Panc1 (cell line): ENCODE measurements at regions not wholly inside any gene's neighbourhood (a gene's known extent, or its start where the extent isn't known, plus 50 kb on each side); places are given as distances from the start of the nearest gene placed in this dataset.

Experiments used
- POLR2AphosphoS5 ChIP-seq: IDR thresholded peaks from 2 replicates; pipeline ENCODE4 v1.6.1; 2012; ENCODE audit warnings: mild to moderate bottlenecking, low read depth, low read length, moderate library complexity
- TCF7L2 ChIP-seq: IDR thresholded peaks from 2 replicates; pipeline ENCODE4 v1.6.1; 2011; ENCODE audit warnings: mild to moderate bottlenecking, low read depth, low read length, inconsistent platforms
- TF ChIP-seq, protein P1 (sequence below): fragments of 450-650 bp; IDR thresholded peaks from 2 replicates; pipeline ENCODE4 v1.5.1; 2017; ENCODE audit warnings: mild to moderate bottlenecking
- TF ChIP-seq, protein P2 (sequence below), 2 experiments: IDR thresholded peaks; 2 replicates each; pipeline ENCODE4 v1.6.1; 2011 to 2012; ENCODE audit warnings: low read depth in 2 of 2, control low read depth in 1 of 2, low read length in 1 of 2, mild to moderate bottlenecking in 1 of 2, moderate library complexity in 1 of 2; ENCODE audit not compliant: insufficient read depth in 1 of 2

DNA sequence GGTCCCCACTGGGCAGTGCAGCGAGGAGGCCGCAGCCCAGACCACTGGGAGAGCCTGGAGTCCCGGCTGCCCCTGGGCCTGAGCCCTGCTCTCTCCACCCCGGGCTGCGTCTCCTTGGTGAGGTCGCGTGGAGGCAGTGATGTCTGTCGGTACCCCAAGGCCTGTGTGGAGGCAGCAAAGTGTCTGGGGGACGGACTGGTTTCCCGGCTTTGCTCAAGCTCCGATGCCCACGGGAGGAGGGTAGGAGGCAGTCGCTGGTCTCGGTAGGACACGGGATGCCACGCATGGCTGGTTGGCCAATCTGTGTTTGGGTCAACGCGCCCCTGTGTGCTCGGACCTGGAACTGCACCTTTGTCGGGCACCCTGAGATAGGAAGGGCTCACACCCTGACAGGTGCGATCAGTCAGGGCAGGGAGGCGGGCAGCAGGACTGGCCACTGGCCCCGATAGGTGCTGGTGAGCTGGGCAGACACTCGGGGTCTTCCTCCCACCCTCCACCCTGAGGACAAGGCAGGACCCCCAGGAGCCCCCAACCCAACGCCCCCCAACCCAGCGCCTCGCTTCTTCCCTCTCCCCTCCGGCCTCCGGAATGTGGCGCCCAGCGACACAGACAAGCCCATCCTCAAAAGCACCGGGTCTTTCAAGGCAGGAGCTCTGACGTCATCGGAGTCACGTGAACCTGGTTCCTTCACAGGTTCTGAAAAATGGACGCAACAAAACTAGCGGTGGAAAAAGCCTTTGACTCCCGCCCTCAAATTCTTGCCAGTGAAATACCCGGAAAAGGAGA lies 288.6 kb downstream of the NDUFA10 start:
- TF ChIP-seq, protein P1, sequence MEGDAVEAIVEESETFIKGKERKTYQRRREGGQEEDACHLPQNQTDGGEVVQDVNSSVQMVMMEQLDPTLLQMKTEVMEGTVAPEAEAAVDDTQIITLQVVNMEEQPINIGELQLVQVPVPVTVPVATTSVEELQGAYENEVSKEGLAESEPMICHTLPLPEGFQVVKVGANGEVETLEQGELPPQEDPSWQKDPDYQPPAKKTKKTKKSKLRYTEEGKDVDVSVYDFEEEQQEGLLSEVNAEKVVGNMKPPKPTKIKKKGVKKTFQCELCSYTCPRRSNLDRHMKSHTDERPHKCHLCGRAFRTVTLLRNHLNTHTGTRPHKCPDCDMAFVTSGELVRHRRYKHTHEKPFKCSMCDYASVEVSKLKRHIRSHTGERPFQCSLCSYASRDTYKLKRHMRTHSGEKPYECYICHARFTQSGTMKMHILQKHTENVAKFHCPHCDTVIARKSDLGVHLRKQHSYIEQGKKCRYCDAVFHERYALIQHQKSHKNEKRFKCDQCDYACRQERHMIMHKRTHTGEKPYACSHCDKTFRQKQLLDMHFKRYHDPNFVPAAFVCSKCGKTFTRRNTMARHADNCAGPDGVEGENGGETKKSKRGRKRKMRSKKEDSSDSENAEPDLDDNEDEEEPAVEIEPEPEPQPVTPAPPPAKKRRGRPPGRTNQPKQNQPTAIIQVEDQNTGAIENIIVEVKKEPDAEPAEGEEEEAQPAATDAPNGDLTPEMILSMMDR: no peak; the same call in 1 of the 2 replicates
- TF ChIP-seq POLR2AphosphoS5 (no peak), TCF7L2 (no peak)
- TF ChIP-seq, protein P2, sequence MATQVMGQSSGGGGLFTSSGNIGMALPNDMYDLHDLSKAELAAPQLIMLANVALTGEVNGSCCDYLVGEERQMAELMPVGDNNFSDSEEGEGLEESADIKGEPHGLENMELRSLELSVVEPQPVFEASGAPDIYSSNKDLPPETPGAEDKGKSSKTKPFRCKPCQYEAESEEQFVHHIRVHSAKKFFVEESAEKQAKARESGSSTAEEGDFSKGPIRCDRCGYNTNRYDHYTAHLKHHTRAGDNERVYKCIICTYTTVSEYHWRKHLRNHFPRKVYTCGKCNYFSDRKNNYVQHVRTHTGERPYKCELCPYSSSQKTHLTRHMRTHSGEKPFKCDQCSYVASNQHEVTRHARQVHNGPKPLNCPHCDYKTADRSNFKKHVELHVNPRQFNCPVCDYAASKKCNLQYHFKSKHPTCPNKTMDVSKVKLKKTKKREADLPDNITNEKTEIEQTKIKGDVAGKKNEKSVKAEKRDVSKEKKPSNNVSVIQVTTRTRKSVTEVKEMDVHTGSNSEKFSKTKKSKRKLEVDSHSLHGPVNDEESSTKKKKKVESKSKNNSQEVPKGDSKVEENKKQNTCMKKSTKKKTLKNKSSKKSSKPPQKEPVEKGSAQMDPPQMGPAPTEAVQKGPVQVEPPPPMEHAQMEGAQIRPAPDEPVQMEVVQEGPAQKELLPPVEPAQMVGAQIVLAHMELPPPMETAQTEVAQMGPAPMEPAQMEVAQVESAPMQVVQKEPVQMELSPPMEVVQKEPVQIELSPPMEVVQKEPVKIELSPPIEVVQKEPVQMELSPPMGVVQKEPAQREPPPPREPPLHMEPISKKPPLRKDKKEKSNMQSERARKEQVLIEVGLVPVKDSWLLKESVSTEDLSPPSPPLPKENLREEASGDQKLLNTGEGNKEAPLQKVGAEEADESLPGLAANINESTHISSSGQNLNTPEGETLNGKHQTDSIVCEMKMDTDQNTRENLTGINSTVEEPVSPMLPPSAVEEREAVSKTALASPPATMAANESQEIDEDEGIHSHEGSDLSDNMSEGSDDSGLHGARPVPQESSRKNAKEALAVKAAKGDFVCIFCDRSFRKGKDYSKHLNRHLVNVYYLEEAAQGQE (IDR thresholded peaks at IDR 0.05; ENCODE audit: insufficient read depth in 1 of 2, low read depth in 2 of 2, low read length in 1 of 2): no peak
